Ammon's horn (tissue), 1 donor: ENCODE measurements at regions not wholly inside any gene's neighbourhood (a gene's known extent, or its start where the extent isn't known, plus 50 kb on each side); places are given as distances from the start of the nearest gene placed in this dataset.
"Not testable (repeated sequence)": the region's sequence is repeated elsewhere in the genome, so short reads cannot be mapped to it uniquely, and the experiment has no call there.

Source experiments
- DNase-seq: peaks from one replicate; pipeline ENCODE4 v3.0.0-alpha.2; 2016; ENCODE audit warnings: low spot score

GRCh38 chr1:166490437-166490991 lies 323.7 kb upstream of the FAM78B start:
- no peak for DNase-seq

- DNase-seq: not testable (repeated sequence)
Measured at GRCh38 chr1:166493765-166494164, 327.0 kb upstream of the FAM78B start.

GRCh38 chr1:166507347-166507746 lies 331.9 kb upstream of the POGK start:
- DNase-seq: no peak

GRCh38 chr1:166511761-166512160 lies 327.5 kb upstream of the POGK start:
- DNase-seq: no peak

GRCh38 chr1:166514067-166514466 lies 325.2 kb upstream of the POGK start:
- DNase-seq: no peak

GRCh38 chr1:166527752-166528151 lies 311.5 kb upstream of the POGK start:
- no peak for DNase-seq

GRCh38 chr1:166538646-166539045 lies 300.6 kb upstream of the POGK start:
- no peak for DNase-seq

- DNase-seq: no peak
Measured at GRCh38 chr1:166544036-166544435, 295.2 kb upstream of the POGK start.

- no peak for DNase-seq
Measured at GRCh38 chr1:166544561-166544960, 294.7 kb upstream of the POGK start.

- DNase-seq: no peak
Measured at GRCh38 chr1:166552706-166553105, 286.6 kb upstream of the POGK start.

GRCh38 chr1:166570954-166571353 lies 268.3 kb upstream of the POGK start:
- no peak for DNase-seq

- no peak for DNase-seq
Measured at GRCh38 chr1:166573199-166573598, 266.1 kb upstream of the POGK start.

GRCh38 chr1:166579557-166580501 lies 259.4 kb upstream of the POGK start:
- no peak for DNase-seq

- no peak for DNase-seq
Measured at GRCh38 chr1:166588741-166589140, 250.5 kb upstream of the POGK start.

- no peak for DNase-seq
Measured at GRCh38 chr1:166590161-166590560, 249.1 kb upstream of the POGK start.

GRCh38 chr1:166594646-166595045 lies 244.6 kb upstream of the POGK start:
- DNase-seq: no peak

- DNase-seq: no peak
Measured at GRCh38 chr1:166597516-166597915, 241.8 kb upstream of the POGK start.

- DNase-seq: no peak
Measured at GRCh38 chr1:166600574-166600973, 238.7 kb upstream of the POGK start.

GRCh38 chr1:166601650-166602278 lies 237.5 kb upstream of the POGK start:
- DNase-seq: no peak

GRCh38 chr1:166602801-166603200 lies 236.5 kb upstream of the POGK start:
- DNase-seq: not testable (repeated sequence)

- DNase-seq: no peak
Measured at GRCh38 chr1:166603296-166603695, 236.0 kb upstream of the POGK start.

GRCh38 chr1:166605137-166605536 lies 234.1 kb upstream of the POGK start:
- no peak for DNase-seq

- no peak for DNase-seq
Measured at GRCh38 chr1:166612886-166613285, 226.4 kb upstream of the POGK start.
